AG10803 (cell line): ENCODE measurements at regions not wholly inside any gene's neighbourhood (a gene's known extent, or its start where the extent isn't known, plus 50 kb on each side); places are given as distances from the start of the nearest gene placed in this dataset.
"Not testable (repeated sequence)": the region's sequence is repeated elsewhere in the genome, so short reads cannot be mapped to it uniquely, and the experiment has no call there.

Experiments
- DNase-seq: peaks from one replicate; pipeline ENCODE4 v3.0.0; 2010; ENCODE audit warnings: low read depth
- H3K4me3 ChIP-seq: 2 replicates; pipeline ENCODE4 v1.5.1; 2011; ENCODE audit warnings: mild to moderate bottlenecking, low read length, control low read depth
- TF ChIP-seq, protein P1 (sequence below): conservative IDR thresholded peaks from 2 replicates; pipeline ENCODE4 v1.5.1; 2011; ENCODE audit warnings: mild to moderate bottlenecking, low read length, control low read depth, inconsistent platforms

DNA sequence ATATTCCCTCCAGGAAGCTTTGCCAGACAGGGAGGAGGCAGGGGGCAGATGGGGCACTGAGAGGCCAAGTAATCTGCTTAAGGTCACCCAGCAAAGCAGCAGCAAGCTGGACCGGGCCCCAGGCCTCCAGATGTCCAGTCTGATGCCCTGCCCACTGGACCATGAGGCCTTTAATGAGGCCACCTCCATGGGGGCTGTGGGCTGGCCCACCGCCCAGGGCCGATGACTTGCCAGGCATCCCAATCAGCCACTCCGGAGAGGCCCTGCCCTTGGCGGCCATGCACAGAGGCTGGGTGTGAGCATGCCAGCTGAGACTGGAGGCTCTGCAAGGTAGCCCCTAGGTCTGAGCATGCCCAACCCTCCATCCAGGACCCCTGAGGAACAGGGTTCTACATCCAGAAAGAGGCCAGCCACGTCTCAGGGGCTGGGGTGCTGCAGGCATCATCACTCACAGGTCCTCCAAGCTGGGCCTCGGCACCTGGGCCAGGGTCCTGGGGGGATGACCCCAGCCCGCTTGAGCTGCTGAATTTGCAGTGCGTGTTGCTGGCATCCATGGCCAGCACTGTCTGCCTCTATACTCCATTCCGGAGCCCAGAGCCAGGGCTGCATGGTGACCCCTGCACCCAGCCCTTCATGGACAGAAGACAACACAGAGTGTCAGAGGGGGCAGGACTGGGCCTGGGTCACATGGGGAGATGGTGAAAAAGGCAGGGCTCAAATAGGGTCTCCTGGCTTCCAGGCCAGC lies 164.2 kb downstream of the INHBB start:
- TF ChIP-seq, protein P1, sequence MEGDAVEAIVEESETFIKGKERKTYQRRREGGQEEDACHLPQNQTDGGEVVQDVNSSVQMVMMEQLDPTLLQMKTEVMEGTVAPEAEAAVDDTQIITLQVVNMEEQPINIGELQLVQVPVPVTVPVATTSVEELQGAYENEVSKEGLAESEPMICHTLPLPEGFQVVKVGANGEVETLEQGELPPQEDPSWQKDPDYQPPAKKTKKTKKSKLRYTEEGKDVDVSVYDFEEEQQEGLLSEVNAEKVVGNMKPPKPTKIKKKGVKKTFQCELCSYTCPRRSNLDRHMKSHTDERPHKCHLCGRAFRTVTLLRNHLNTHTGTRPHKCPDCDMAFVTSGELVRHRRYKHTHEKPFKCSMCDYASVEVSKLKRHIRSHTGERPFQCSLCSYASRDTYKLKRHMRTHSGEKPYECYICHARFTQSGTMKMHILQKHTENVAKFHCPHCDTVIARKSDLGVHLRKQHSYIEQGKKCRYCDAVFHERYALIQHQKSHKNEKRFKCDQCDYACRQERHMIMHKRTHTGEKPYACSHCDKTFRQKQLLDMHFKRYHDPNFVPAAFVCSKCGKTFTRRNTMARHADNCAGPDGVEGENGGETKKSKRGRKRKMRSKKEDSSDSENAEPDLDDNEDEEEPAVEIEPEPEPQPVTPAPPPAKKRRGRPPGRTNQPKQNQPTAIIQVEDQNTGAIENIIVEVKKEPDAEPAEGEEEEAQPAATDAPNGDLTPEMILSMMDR, result no peak
- no peak overlapping the region for H3K4me3 ChIP-seq
- no peak for DNase-seq

DNA sequence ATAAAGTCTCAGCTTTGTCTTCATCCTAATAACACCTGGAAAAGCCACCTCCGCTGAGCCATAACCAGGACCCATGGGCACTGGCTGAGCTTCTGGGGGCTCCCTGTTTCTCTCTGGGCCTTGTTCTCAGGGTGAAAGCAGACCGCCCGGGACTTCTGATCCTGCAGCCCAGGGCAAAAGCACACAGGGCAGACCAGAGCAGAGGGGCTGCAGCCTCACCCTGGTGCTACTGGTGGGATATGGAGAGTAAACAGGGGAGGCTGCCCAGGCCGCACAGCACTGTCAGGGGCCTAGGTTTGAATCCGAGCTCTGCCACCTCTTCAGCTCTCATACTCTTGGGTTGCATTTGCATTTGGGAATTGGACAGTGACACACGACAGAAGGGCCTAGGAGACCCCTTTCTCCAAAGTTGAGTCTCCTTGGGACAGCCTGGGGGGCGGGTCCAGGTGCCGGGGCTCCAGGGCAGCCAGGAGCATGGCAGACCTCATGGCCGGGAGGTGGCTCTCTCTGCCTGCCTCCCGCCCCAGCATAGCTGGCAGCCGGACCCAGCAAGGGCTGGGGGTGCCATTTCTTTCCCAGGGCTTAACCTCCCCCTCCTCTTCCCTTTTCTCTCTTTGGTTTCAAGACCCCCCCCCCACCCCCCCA lies 164.9 kb downstream of the INHBB start:
- H3K4me3 ChIP-seq, result no peak overlapping the region
- no peak for DNase-seq
- TF ChIP-seq, protein P1, result no peak

DNA sequence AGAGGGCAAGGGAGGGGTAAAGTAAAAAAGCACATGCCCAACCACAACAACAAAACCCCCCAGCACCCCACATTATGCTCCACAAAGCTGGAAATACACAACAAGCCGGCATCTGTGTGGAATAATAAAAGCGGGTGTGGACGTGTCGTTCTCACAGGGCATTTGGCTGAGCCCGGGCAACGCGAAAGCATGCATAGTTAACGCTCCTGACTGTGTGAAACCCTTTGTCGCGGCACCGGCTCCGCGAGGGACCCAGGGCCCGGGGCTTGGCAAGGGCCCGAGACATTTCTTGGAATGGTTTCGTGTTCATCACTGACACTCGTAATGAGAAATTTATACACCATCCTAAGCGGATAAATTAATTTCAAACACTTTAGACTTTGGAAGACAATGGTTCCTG lies 165.6 kb downstream of the INHBB start:
- H3K4me3 ChIP-seq, result no peak overlapping the region
- no peak for DNase-seq
- TF ChIP-seq, protein P1, result no peak

DNA sequence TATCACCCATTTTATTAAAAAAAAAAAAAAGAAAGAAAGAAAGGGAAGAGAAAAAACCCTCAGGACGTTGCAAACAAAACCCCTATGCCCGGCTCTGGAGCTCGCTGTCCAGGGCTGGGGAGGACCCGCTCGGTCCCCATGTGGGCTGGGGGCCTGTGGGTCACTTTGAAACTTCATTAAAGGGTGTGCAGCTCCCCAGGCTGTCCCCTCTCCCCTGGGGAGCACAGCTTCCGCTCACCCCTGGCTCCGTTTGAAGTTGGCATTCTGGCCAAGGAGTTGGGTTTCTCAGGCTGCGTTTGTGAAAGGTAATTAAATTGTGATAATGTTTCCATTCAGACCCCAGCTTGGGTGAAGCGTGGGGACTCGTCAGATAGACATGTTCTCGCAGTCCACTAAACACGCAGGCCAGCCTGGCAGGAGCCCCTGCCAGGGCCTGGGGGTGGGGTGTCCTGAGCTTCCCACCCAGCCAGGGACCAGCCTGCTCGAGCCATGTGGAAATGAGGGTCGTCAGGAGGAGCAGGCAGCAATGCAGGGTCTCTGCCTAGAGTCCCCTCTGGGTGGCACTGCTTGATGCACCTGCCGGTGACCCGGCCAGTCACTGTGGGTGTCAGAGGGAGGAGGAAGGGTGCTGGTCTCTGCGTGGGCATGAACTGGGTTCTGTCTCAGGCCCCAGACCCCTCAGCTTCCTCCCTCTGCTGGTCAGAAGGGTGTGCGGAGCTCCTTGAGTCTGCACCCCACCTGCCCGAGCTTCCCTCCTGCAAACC lies 166.2 kb downstream of the INHBB start:
- no peak overlapping the region for H3K4me3 ChIP-seq
- no peak for DNase-seq
- TF ChIP-seq, protein P1, result no peak

DNA sequence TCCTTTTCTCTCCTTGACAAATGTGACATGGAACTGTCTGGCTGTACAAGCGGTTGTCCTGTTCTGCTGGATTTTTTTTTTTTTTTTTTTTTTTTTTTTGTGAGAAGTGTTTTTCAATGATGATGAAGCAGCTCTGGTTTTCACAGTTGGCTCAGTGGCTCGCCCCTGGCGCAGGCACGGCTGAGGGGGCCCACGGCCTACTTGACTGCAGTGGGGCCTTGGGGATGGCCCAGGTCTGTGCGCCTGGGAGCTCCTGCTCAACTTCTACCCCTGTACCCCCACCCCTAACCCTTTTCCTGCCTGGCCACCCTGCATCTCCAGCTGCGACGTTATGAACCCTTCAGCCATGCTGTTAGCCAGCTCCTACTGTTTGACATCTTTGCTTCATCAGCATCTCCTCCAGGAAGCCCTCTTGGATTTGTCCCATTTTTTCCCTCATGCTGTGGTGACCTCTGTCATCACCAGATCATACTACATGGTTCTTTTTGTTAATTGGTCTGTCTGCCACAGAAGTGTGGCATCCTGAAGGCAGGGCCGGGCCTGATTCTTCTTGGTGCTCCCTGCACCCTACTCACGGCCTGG lies 167.9 kb downstream of the INHBB start:
- TF ChIP-seq, protein P1, result no peak
- H3K4me3 ChIP-seq, result no peak overlapping the region
- DNase-seq, result no peak

DNA sequence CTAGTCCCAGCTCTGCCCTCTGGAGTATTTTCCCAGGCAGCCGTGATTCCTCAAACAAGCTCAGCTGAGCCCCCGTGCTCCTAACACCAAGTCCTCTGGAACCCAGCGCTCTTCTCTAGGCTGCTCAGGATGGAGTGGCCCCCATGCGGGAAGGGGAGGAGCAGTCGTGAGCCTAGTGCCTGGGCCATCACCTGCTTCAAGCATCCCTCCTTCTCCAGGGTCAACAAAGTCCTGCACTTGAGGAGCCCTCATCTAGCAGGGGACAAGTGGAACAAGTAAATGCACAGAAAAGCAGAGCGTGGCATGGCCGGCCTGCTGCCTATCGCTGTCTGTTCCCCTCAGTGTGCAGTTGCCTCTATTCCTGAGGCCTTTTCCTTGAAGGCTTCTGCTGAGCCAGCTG lies 168.6 kb downstream of the INHBB start:
- TF ChIP-seq, protein P1, result no peak

DNA sequence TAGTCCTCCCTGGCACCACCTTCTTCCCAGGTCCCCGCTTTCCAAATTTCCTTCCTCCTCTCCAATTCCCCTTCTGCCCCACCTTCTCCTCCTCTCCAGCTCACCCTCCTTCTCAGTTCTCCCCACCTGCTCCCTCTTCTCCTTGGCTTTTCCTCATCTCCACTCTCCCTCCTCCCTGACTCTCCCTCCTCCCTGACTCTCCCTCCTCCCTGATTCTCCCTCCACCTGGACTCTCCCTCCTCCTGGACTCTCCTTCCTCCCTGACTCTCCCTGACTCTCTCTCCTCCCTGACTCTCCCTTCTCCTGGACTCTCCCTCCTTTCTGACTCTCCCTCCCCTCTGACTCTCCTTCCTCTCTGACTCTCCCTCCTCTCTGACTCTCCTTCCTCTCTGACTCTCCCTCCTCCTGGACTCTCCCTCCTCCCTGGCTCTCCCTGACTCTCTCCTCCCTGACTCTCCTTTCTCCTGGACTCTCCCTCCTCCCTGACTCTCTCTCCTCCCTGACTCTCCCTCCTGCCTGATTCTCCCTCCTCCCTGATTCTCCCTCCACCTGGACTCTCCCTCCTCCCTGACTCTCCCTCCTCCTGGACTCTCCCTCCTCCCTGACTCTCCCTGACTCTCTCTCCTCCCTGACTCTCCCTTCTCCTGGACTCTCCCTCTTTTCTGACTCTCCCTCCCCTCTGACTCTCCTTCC lies 169.3 kb downstream of the INHBB start:
- DNase-seq, H3K4me3 ChIP-seq: not testable (repeated sequence)

More for the DNA sequence above, 168.6 kb downstream of the INHBB start:
- DNase-seq, result no peak
- H3K4me3 ChIP-seq, result no peak overlapping the region
